22Rv1 (cell line): ENCODE measurements at regions not wholly inside any gene's neighbourhood (a gene's known extent, or its start where the extent isn't known, plus 50 kb on each side); places are given as distances from the start of the nearest gene placed in this dataset.

Experiments used
- H3K27ac ChIP-seq: fragments of 450-650 bp; 2 replicates; pipeline ENCODE4 v1.5.1; 2017
- ZFX ChIP-seq: fragments of 450-650 bp; IDR thresholded peaks from 2 replicates; pipeline ENCODE4 v1.6.1; 2017; ENCODE audit warnings: antibody characterized with exemption, borderline replicate concordance
- TF ChIP-seq, protein P1 (sequence below): fragments of 450-650 bp; IDR thresholded peaks from 2 replicates; pipeline ENCODE4 v1.5.1; 2017; ENCODE audit warnings: mild to moderate bottlenecking

GRCh38 chr12:13345722-13346121 lies 149.2 kb downstream of the EMP1 start:
- H3K27ac ChIP-seq, result no peak overlapping the region
- TF ChIP-seq, protein P1, sequence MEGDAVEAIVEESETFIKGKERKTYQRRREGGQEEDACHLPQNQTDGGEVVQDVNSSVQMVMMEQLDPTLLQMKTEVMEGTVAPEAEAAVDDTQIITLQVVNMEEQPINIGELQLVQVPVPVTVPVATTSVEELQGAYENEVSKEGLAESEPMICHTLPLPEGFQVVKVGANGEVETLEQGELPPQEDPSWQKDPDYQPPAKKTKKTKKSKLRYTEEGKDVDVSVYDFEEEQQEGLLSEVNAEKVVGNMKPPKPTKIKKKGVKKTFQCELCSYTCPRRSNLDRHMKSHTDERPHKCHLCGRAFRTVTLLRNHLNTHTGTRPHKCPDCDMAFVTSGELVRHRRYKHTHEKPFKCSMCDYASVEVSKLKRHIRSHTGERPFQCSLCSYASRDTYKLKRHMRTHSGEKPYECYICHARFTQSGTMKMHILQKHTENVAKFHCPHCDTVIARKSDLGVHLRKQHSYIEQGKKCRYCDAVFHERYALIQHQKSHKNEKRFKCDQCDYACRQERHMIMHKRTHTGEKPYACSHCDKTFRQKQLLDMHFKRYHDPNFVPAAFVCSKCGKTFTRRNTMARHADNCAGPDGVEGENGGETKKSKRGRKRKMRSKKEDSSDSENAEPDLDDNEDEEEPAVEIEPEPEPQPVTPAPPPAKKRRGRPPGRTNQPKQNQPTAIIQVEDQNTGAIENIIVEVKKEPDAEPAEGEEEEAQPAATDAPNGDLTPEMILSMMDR, result no peak
- TF ChIP-seq ZFX, result no peak

- H3K27ac ChIP-seq, result no peak overlapping the region
- TF ChIP-seq, protein P1, result no peak
- TF ChIP-seq ZFX, result no peak
These were observed 146.8 kb downstream of the EMP1 start for GRCh38 chr12:13343375-13343774.

GRCh38 chr12:13342971-13343370 lies 146.4 kb downstream of the EMP1 start:
- H3K27ac ChIP-seq, result no peak overlapping the region
- TF ChIP-seq ZFX, result no peak
- TF ChIP-seq, protein P1, result no peak

DNA sequence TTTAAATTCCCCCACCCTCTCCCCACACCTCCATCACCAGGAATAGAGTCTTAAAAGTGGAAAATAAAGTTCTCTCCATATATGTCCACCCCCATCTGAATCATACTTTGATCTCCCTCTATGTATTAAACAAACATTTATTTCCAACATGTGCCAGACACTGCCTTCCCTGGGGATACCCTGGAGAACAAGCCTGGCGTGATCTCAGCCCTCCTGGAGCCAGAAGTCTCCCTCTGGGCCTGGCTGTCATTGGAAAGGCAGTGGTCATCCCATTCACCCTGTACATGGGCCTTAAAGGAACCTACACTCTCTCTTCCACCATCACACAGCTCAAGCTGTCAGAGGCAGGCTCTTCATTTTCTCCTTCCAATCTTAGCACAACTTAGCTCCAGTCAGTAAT lies 143.6 kb downstream of the EMP1 start:
- TF ChIP-seq ZFX, result no peak
- TF ChIP-seq, protein P1, result no peak

DNA sequence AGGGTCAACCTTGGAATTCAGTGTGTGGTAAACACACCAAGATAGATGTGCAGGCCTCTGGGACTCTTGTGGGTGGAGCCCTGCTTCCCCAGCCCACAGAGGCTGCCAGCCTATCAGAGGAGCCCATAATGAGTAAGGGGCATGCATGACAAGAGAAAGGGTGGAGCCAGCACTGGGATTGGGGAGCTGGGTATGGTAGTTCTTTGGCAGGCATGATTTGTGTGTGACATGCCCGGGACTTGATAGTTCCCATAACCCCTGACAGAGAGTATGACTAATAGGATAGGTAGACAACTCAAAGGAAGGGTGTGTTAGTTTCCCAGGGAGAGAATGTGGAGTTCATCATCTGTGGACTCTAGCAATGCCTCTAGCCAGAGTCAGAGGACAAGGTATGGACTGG lies 143.0 kb downstream of the EMP1 start:
- TF ChIP-seq, protein P1, result no peak
- TF ChIP-seq ZFX, result no peak
- no peak overlapping the region for H3K27ac ChIP-seq

More for the DNA sequence above, 143.6 kb downstream of the EMP1 start:
- H3K27ac ChIP-seq, result no peak overlapping the region

GRCh38 chr12:13339091-13339490 lies 142.6 kb downstream of the EMP1 start:
- TF ChIP-seq ZFX, result no peak
- TF ChIP-seq, protein P1, result no peak
- H3K27ac ChIP-seq, result no peak overlapping the region

DNA sequence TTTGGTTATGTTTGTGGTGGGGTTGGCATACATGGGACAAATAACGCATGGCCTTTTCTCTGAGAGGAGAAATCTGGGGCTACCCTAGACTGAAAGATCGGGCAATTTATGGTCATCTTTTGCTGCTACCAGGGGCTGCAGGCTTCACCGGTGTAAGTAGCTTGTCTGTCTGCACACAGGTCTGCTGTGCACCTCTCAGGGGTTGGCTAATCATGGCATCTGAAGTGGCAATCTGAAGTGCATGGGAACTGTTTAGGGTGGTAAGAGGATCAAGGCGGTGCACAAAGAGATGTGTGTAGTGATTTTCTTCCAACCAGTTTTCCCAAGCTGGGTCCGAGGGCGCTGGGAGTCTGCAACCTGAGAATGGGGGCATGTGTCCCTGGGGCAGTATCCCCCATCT lies 141.3 kb downstream of the EMP1 start:
- TF ChIP-seq, protein P1, result no peak
- no peak for TF ChIP-seq ZFX
- no peak overlapping the region for H3K27ac ChIP-seq
